ENCODE measurements at regions not wholly inside any gene's neighbourhood (a gene's known extent, or its start where the extent isn't known, plus 50 kb on each side); places are given as distances from the start of the nearest gene placed in this dataset.

- FAIRE-seq, result no peak
- no peak for DNase-seq (ENCODE audit: low spot score)
Observed at GRCh38 chr2:228722311-228722710, 540.8 kb upstream of the SPHKAP start.

GRCh38 chr2:228720895-228721294 is 539.4 kb upstream of the SPHKAP start:
- FAIRE-seq (no peak), DNase-seq (ENCODE audit: low spot score) (no peak)

DNA sequence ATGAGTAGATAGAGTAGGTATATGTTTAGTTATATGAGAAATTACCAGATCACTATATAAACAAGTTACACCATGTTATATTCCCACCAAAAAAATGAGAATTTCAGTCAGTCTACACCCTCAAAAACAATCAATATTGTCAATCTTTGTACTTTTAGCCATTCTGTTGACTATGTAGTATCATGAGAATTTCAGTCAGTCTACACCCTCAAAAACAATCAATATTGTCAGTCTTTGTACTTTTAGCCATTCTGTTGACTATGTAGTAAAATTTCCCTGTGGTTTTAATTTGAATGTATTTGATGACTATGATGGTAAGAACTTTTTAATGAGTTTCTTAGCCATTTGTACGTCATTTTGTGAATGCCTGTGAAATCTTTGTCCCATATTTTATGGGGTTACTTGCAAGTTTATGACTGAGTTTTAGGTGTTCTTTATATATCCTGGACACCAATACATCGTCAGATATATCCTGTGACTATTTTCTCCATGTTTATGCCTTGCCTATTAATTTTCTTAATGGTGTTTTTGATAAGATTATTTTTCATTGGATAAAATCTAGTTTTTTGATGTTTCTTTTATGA is 528.4 kb upstream of the SPHKAP start:
- DNase-seq (ENCODE audit: low spot score) (no peak), FAIRE-seq (no peak)

DNA sequence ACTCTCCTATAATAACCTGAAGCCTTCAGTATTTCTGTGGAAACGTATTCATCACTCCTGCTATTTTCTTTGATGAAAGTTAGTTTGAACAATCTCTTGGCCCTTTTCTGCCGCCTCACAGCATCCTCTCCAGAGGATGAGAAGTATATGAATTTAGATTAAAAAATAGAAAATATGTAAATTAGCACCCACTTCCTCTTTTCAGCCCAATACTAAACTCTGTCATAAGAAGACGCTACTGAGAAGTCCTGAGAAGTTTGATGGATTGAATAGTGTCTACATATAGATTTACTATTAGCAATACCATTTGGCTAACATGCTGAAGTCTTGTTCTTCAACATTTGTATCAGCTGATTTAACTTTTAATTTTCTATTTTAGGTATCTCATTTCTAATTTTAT is 526.4 kb upstream of the SPHKAP start:
- FAIRE-seq, result no peak

GRCh38 chr2:228705318-228705717 is 523.8 kb upstream of the SPHKAP start:
- no peak for FAIRE-seq
- no peak for DNase-seq (ENCODE audit: low spot score)

More for the DNA sequence above, 526.4 kb upstream of the SPHKAP start:
- DNase-seq (ENCODE audit: low spot score), result no peak

DNA sequence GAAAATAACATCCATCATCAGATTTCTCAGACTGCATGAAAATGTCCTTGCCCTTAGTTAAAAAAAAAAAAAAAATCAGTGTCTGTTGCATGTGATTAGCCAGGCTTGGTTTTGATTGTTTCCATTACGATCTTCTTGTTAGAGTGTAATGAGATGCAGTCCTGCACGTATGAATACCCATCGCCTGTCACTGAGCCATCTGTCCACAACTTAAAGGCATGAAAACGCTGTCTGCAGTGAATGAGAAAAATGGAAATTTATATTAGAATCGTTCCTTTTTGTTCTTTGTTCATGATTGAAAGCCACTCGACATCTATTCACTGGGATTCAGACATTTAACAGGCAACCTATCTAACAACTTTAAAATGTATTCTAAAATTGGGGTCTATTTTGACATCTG is 521.7 kb upstream of the SPHKAP start:
- FAIRE-seq, result no peak
- no peak for DNase-seq (ENCODE audit: low spot score)

GRCh38 chr2:228701506-228701905 is 520.0 kb upstream of the SPHKAP start:
- no peak for DNase-seq (ENCODE audit: low spot score)
- no peak for FAIRE-seq

DNA sequence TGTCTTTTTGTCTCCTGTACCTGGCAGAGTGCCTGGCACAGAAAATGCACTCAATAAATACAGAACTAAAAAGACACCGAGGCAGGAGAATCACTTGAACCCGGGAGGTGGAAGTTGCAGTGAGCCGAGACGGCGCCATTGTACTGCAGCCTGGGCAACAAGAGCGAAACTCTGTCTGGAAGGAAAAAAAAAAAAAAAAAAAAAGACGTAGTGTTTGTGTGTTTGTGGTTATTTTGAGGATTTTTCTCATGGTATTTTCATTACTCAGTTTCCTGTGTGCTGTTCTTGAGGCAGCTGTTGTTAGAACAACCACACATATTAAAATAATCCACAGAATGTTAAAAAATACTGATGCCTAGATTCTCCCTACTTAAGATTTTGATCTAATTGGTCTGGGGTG is 519.2 kb upstream of the SPHKAP start:
- FAIRE-seq (no peak), DNase-seq (ENCODE audit: low spot score) (peak; percentile 26)

DNA sequence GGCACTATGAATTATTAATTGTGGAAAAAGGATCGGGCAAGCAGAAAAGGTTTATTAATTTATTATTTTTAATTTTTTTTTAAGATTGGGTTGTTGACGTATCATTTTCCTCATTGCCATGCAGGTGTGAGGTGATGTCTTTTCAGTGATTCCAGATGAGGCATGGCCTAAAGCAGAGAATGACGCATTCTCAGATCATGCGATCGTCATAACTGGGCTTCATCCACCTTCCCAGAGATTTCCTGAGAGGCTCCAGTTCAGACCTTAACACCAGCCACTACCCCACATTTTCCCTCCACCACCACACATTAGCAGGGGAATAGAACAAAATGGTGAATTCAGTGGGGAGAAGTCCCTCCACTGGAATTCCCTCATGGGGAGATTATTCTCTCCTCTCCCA is 518.4 kb upstream of the SPHKAP start:
- FAIRE-seq, result no peak

DNA sequence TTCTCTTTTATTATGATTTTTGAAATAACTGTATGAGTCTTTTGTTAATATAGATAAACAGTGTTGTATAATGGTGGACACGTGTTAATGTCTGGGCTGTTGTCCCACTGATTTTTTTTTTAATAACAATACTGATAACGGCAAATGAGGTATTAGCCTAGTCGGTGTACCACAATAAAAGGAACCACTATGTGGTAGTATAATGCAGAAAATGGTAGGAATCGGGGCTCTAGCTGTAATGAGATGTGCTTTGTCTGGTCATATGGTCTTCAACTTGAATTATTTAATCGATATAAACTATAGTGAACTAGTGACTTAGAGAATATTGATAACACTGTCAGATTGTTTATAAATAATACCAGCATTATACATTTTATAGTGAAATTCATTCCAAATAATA is 517.9 kb upstream of the SPHKAP start:
- no peak for DNase-seq (ENCODE audit: low spot score)
- FAIRE-seq, result no peak

More for the DNA sequence above, 518.4 kb upstream of the SPHKAP start:
- no peak for DNase-seq (ENCODE audit: low spot score)

DNA sequence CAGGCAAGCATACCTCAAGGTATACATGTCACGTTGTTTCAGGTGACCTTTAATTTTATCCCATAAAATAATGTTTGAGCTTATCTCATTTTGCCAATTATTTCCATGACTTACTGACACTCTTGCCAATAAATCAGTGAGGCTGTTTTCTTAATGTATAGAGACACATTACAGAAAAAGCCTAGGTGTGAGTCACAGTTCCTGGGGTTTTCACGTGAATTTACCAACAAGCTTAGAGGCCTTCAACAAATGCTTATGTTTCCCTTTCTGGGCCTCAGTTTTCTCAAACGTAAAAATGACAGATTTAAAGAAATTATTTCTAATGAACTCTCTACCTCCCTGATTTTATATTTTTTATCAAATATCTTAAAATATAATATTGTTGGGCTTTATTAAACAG is 517.5 kb upstream of the SPHKAP start:
- DNase-seq (ENCODE audit: low spot score), result no peak
- no peak for FAIRE-seq

DNA sequence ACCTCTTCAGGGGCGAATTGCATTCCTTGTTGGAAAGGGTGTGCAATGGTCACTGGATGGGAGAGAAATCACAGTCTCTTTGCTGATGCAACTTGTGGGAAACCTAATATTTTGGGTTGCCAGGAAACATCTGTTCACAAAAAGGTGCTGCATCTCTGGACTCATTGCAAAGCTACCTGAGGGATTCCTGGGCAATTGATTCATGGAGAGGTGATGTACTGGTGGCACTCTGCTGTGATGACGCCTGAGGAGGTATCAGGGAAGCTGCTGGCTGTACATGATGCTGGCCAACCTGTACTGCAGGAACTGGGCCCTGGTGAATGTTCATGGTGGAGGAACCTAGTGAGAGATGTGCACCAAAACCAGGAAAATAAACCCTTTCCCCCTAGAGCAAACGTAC is 516.0 kb upstream of the SPHKAP start:
- FAIRE-seq (no peak), DNase-seq (ENCODE audit: low spot score) (no peak)

GRCh38 chr2:228690681-228691080 is 509.2 kb upstream of the SPHKAP start:
- DNase-seq (ENCODE audit: low spot score) (no peak), FAIRE-seq (no peak)

DNA sequence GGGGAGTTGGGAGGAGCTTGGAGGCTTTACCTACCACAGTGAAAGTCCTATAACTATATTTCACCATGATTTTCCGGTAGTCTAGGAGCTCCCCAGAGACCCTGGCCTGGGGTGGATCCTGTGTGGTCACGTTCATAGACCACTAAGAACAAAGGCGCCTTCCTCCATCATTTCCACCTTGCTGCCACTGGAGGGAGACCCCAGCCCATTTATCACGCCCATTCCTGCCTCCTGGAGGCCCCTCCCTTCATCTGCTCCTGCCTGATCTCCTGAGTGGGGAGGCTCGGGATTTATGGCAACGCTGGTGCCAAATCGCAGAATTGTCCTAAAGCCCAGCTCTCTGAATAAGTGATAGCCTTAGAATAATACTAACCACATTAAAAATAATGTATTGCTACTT is 507.6 kb upstream of the SPHKAP start:
- FAIRE-seq, result no peak
- DNase-seq (ENCODE audit: low spot score), result no peak

DNA sequence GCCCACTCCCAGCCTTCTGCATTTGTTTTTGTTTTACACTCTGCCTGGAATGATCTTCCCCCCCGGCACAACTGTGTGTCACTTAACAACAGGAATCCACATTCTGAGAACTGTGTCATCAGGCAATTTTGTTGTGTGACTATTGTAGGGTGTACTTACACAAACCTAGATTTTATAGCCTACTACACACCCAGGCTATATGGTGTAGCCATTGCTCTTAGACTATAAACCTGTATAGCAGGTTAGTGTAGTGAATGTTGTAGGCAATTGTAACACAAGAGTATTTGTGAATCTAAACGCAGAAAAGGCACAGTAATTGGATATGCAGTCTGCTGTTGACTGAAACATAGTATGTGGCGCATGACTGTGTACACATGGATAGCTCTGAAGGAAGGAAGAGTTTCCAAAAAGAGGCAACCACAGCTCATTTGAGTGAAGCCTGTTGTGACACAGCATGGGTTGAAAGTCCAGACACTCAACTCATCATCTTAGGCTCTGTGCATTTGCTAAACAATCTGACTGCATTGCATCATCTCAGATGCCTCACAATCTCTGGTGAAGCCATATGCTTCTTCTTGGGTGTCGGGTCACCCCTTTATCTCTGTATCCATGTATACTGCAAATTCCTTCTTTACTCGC is 506.6 kb upstream of the SPHKAP start:
- no peak for FAIRE-seq
- DNase-seq (ENCODE audit: low spot score), result no peak

DNA sequence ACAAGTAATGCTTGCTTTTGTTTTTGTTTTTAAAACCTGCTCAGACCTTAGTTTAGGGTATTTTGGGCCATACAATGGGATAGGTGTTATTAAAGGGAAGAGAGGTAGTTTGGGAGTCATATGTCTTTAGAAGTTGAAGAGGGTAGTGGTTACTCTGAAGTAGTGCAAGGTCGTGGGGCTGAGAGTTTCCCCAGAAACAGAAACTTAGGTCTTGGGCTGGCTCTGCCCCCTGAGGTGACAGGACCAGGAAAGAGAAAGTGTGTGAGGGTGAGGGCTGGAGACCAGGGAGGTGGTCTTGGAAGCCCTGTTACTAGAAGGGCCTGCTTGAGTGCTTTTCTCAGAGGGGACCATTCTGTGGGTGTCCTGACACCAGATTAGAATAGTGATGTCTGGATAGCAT is 500.5 kb upstream of the SPHKAP start:
- FAIRE-seq (no peak), DNase-seq (ENCODE audit: low spot score) (no peak)

- peak; percentile 26 for DNase-seq (ENCODE audit: low spot score)
- FAIRE-seq, result peak; percentile 34
Observed at GRCh38 chr2:228681426-228681825, 499.9 kb upstream of the SPHKAP start.

- FAIRE-seq (no peak), DNase-seq (ENCODE audit: low spot score) (no peak)
Observed at GRCh38 chr2:228678110-228678509, 496.6 kb upstream of the SPHKAP start.

GRCh38 chr2:228675646-228676045 is 494.2 kb upstream of the SPHKAP start:
- no peak for DNase-seq (ENCODE audit: low spot score)
- FAIRE-seq, result no peak

DNA sequence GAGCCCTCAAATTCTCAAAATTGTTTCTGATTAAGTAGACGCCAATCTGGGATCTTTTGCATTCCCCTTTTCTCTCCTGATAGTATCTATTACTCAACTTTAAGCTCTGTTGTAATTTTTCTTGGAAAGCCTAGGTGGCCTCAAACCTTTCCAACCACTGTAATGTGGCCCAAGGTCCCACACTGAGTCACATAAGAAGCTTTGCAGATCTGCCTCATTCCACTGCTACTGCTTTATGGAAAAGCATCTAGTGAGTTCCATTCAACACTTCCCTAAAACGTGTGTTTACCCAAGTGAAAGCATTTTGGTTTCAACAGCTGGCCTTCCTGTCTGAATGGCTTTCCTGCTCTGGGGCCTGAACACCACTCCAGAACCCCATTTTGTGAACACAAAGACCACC is 493.6 kb upstream of the SPHKAP start:
- no peak for DNase-seq (ENCODE audit: low spot score)
- no peak for FAIRE-seq

DNA sequence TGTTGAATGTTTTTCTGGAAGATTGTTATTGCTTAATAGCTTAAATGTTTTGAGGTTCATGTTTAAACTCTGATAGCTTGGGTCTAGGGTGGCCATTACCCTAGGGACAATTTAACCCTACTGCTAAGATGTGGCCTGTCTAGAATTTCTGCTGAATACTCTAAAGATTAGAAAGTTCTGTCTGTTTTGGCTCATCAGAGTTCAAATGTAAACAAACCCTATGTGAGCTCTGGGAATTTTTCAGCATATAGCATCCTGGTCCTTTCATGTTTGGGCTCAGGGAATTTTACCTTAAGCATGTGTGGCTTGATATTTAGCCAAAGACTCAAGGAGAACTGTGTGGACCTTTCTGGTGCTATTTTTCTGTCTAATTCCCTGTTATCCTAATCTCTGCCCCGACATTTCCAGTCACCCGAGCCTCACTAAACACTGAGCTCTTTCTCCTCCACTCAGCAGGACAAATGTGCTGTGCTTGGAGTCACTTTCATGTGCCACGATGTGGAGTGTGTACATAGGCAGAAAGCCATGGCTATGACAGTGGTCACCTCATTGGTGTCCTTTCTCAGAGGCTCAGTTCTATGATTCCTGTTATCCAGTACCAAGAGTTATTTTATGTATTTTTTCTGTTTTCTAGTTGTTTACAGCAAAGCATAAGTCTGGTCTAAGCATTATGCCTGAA is 492.5 kb upstream of the SPHKAP start:
- FAIRE-seq, result no peak
- no peak for DNase-seq (ENCODE audit: low spot score)

DNA sequence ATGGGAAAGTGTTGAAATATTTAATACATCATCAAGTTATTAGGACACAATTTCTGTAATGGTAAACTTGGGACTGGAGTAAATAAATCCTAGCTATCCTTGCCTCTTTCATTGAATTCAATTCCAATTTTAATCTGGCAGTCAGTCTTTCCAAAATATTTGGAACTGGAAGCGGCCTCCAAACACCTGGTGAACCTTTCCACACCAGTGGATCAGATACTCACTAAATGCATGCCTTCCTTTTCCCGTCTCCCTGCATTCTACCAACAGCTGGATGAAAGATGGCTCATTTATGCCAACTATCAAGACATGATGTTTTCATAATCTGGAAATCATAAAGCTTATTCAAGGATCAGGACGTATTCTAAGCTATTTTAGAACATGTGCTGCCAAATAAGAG is 488.2 kb upstream of the SPHKAP start:
- no peak for FAIRE-seq

GRCh38 chr2:228665232-228665631 is 483.7 kb upstream of the SPHKAP start:
- DNase-seq (ENCODE audit: low spot score), result no peak
- no peak for FAIRE-seq

More for the DNA sequence above, 488.2 kb upstream of the SPHKAP start:
- no peak for DNase-seq (ENCODE audit: low spot score)
